ENCODE measurements at regions not wholly inside any gene's neighbourhood (a gene's known extent, or its start where the extent isn't known, plus 50 kb on each side); places are given as distances from the start of the nearest gene placed in this dataset.
"Not testable (repeated sequence)": the region's sequence is repeated elsewhere in the genome, so short reads cannot be mapped to it uniquely, and the experiment has no call there.

GRCh38 chr17:33709881-33710280, 416.8 kb upstream of the ASIC2 start:
- no peak for DNase-seq

DNA sequence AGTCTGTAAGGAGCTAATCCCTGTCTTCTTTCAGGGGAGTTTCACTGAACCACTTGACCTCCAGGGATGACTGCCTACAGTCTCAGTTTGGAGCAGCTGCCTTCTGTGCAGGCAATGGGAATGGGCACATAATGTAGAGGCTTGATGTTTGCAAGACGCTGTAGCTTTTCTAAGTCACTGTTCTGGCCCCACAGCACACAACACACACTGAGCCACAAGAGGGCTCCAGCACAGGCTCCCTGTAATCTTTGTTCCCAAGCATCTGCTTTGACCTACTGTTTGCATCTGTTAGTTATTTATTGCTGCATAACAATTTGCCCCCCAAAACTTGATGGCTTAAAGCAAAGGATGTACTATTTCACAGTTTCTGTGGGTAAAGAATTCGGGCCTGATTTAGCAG, 419.0 kb upstream of the ASIC2 start:
- no peak for DNase-seq

DNA sequence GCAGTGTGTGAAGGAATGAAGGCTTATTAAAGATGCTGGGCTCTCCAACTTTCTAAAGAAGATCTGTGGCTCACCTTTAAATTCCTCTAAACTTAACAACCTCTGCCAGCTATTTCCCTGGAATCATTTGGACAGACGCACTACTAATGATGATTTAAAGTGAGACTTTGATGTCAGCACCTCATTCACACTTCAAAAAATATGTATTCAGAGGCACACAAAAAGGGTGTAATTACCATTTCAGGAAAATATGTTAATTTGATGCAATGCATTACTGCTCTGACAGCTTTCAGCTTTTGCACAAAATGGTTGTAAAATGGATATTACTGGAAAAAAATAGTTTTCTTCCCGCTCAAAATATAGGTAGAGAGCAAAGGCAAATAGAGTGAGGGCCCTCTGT, 423.9 kb upstream of the ASIC2 start:
- DNase-seq = no peak

DNA sequence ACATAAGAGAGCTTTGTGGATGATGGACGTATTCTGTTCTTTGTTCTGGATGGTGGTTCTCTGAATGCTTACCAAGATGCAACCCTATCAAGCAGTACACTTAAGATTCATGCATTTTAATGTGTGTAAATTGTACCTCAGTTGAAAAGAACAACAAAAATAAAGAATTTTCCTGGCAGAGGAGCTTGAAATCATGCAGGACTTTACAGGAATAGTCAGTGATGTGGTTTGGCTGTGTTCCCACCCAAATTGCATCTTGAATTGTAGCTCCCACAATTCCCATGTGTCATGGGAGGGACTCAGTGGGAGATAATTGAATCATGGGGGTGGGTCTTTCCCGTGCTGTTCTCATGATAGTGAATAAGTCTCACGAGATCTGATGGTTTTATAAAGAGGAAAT, 430.6 kb upstream of the ASIC2 start:
- not testable (repeated sequence) for DNase-seq

GRCh38 chr17:33725675-33726271, 432.7 kb upstream of the ASIC2 start:
- no peak for DNase-seq

GRCh38 chr17:33730131-33730530, 437.0 kb upstream of the ASIC2 start:
- DNase-seq = no peak

DNA sequence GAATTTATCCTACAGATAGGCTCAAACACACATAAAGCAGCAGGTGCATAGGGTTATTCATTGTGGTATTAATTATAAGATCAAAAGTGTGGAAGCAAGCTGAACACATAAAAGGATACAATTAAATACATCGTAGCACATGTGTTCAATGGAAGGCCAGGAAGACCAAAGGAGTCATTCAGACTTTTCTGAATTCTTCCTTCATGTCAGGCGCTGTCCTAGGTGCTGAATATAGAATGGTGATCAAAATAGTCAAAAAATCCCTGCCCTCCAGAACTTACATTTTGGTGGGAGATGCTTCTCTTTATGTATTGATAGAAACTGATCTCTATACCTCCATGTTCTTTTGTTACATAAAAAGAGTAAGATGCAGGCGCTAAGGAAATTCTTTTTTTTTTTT, 439.0 kb upstream of the ASIC2 start:
- DNase-seq = no peak

- DNase-seq = no peak
Observed at GRCh38 chr17:33739714-33740113, 446.6 kb upstream of the ASIC2 start.

GRCh38 chr17:33745047-33745760, 452.1 kb upstream of the ASIC2 start:
- DNase-seq = no peak

- DNase-seq = no peak
Observed at GRCh38 chr17:33749171-33749570, 456.1 kb upstream of the ASIC2 start.

DNA sequence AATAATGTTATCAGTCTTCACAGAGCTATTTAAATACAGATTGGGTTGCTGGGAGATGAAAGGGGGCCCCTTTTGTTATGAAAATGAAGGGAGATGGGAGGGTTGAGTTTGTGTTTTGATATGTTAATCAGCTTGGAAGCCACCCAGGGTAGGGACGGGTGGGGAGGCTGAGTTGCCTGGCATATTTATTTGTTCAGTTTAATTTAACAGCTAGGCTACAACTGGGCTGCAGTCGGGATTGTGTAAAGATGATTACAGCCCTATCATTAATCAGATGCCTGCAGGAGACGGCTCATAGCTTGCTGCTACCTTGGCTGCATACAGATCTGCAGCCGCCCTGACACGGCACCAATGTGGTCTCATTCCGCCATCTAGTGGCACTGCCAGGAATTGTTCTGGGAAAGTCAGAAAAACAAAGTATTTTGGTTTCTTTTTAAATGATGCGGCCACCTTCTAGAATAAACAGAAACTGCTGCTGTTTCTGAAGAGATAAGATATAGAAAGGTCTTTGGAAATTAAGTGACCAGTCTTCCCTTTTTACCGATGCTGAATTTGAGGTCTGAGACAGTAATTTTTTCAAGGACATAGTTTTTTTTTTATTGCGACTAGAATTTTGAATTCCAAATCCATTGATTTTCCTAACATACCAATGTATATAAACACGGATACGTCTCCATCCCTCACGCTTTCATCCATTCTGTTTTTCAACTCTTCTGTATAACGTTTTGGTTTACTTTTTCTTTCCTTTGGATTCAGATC, 458.0 kb upstream of the ASIC2 start:
- DNase-seq = peak; percentile 65

DNA sequence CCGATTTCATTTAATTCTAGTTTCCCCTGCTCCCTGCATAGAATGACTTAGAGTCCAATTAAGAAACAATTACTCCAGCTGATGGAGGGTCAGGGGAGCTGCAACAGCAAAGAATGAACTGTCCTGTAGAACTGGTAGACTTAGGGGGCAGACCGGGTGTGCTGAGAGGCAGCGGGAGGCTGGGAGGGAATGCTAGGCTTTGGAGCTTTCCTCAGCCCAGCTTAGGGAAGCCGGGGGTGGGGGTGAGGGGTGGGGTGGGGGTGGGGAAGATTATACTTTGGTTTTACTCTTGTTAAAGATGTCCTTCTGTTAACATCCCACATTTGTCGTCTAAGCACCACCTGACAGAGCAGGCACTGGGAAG, 458.6 kb upstream of the ASIC2 start:
- no peak for DNase-seq

- DNase-seq = no peak
Observed at GRCh38 chr17:33753452-33753851, 460.4 kb upstream of the ASIC2 start.

DNA sequence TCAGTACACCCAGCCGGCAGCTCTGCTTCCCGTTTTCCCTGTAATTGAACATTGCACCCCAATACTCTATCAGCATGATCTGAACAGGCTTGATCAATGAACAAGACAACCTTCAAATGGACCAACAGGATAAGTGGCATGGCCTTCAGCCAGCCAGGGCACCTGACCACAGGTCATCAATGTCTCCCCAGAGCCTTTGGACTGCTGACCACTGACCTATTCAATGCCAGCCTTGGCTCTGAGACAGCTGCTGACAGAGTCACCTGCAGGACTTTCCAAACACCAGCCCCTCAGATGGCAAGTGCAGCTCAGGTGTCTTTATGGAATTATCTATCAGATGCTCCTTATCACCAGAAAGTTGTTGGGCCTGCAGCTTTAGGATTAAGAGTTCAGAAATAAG, 462.9 kb upstream of the ASIC2 start:
- DNase-seq = no peak

- no peak for DNase-seq
Observed at GRCh38 chr17:33765871-33766270, 472.8 kb upstream of the ASIC2 start.

- DNase-seq = no peak
Observed at GRCh38 chr17:33766721-33767120, 473.6 kb upstream of the ASIC2 start.

GRCh38 chr17:33769066-33769465, 476.0 kb upstream of the ASIC2 start:
- DNase-seq = no peak

DNA sequence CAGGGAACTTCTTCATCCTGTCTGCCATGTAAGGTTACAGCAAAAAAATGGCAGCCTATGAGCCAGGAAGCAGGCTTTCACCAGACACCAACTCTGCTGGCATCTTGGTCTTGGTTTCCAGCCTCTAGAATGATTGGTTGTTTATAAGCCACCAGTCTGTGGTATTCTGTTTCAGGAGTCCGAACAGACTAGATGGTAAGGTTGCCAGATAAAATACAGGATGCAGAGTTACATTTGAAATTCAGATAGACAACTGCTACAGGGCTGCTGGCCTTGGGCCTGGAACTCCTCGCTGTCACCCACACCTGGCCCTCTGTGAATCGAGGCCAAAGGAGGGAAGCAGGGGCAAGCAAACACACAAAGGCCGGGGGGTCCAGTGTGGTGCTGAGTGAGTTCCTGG, 478.8 kb upstream of the CCL2 start:
- no peak for DNase-seq

DNA sequence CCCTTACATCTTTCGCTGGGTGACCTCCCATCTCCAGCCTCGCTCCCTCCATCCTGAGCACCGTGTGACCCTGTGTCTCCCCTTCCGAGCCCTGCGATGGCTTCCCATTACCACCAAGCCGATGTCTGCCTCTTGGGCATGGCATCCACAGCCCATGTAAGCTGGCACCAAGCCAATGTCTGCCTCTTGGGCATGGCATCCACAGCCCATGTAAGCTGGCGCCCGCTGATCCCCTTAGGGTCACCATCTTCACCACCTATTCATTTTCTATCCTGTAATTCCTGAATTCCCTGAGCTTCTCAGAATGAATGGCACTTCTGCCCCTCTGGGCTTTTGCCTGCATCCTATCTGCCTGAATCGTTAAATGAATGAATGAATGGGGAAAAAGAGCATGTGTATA, 478.2 kb upstream of the CCL2 start:
- no peak for DNase-seq

DNA sequence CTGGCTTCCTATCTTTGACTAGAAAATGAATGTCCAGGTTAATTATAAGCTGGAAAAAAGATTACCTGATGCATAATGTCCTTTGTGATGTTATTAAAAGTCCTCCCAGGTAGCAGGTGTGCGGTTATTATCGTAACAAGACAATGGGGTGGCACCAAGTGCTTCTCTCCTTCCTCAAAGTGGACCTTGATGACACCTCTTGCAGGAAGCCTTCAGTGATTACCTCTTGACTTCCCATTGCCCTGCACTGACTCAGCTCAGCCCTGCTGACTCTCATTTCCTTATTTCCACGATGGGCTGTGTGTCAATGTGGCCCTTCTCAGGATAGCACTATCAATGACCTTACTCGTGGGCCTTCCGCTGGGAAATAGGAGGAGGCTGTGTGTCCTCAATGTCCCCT, 477.4 kb upstream of the CCL2 start:
- no peak for DNase-seq

GRCh38 chr17:33778505-33779233, 476.4 kb upstream of the CCL2 start:
- no peak for DNase-seq

- DNase-seq = peak; percentile 49
Observed at GRCh38 chr17:33779234-33779591, 475.9 kb upstream of the CCL2 start.

GRCh38 chr17:33785281-33785680, 469.8 kb upstream of the CCL2 start:
- no peak for DNase-seq
